Islet precursor cell (in vitro differentiated cells): ENCODE measurements at regions not wholly inside any gene's neighbourhood (a gene's known extent, or its start where the extent isn't known, plus 50 kb on each side); places are given as distances from the start of the nearest gene placed in this dataset.

Experiments
- DNase-seq: peaks from one replicate; pipeline ENCODE4 v3.0.0-alpha.2; 2018

DNA sequence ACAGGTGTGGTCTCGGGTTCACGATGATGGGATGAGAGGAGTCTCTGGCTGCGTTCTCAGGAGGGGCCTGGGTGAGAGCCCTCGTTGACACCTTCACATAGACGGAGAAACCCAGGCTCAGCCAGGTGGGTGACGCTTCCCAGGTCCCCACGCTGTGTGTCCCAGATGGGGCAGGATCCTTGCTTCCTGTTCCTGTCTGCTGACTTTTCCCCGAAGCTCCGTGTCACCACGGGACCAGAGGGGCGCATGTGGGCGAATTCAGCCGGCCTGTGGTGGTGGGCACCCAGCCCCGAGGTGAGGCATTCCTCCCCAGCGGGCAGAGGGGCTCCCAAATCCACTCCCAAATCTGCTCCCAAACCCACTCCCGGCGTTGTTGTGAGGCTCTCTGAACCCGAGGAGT is 732.8 kb downstream of the BRD1 start:
- DNase-seq = no peak

DNA sequence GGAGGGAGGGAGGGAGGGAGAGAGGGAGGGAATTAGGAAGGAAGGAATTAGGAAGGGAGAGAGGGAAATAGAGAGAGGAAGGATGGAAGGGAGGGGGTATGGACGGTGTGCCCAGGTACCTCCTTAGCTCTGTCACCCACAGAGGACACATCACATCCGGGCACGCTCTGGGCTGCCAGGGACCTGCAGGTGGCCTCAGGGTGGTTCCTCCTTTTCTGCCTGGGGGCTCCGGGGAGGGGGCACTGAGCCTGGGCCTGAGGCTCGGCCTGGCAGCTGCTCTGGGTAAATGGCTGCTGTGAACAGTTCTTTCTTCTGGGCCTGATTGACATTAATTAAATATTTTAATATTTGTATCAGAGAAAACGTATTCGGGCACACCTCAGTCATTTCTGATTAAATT is 733.5 kb downstream of the BRD1 start:
- no peak for DNase-seq

DNA sequence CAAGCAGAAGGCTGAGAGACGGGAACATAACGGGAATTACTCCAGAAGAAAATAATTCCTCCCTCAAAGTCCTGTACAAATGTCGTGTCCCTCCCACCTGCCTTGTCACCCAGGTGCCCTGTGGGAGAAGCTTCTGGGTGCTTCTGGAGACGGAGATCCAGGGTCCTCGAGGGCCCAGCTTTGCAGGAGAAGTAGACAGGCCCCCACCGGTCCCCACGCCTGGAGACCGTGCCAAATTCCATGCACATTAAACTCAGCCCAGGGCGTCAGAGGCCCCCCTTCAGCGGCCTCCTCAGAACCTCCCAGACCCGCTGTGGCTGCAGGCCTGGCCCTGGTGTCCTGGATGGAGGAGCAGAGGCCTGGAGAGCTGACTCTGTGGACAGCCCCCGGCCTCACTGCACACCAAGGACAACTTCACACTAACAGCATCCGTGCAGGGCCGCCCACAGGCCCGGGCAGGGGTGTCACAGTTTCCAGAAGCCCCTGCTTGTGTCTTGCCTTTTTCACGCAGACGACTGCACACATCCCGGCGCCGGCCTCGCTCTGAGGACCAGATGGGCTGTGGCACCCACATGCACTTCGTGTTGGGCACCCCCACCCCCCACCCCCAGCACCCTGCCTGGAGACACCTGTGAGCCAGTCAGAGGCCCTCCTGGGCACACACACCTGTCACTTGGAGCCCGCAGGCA is 734.3 kb downstream of the BRD1 start:
- DNase-seq = no peak

DNA sequence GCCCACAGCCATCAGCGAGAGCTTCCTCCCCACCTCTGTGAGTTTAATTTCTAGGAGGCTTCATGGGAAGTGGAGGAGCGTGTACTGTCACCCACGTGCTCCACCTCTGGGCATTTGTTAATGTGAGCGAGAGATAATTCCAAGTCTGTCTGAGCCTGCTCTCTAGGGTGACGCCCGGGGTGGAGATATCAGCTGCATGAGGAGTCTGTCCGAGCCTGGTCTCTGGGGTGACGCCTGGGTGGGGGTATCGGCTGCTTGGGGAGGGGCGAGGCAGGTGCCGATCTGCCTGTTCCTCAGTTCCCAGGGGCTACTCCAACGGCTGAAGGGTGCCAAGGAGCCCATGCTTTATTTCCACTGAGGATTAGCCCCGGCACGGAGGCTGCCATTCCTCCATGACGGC is 735.0 kb downstream of the BRD1 start:
- DNase-seq = no peak

DNA sequence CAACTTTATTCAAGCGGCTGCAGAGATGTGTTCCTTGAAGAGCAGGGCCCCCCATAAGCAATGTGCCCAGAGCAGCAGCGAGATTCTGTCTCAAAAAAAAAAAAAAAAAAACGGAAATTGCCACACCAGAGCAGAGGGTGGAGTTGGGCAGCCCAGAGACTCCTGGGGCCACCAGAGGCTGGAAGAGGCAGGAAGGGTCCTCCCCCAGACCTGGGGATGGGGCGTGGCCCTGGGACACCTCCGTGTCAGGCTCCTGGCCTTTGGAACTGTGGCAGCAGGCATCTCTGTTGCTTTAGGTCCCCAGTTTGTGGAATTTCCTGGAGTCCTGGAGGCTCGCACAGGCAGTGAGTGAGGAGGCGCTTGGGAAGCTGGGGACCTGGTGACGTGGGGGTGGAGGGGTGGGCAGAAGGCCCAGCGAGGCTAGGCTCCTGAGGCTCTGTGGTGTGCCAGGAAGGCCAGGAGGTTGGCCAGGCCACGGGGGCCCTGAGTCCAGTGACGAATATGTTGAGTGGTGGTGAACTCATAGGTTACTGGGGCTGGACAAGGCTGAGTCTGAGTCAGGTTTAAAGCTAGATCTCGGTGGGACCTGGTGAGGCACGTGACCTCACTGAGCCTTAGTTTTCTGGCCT is 735.6 kb downstream of the BRD1 start:
- DNase-seq = no peak

DNA sequence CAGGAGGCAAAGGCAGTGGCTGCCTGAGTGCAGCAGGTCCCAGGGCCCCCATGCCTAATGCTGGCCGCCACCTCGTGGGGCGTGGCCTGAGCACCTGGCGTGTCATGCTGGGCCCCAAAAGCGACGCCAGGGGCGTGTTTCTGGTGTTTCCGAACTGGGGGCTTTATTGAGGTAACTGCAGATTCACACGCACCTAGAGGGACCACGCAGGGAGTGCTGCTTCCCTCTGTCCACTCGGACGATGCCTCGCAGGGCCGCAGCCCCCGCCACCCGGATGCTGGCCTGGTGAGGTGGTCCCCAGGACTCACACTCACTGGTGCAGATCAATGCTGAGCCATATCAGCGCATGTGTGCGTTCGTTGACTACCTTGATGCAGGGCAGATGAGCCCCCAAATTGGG is 736.2 kb downstream of the BRD1 start:
- DNase-seq = no peak

DNA sequence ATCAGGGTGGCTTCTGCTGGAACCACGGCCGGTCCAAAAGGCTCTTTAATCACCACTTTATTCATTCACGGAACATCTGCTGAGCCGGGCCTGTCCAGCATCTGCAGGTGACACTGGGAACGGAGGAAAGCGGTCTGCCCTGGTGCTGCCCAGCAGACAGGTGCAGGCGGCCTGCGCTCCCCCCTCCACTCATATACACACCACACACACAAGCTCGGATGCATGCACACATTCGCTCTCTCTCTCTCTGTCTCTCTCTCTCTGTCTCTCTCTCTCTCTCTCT is 736.9 kb downstream of the BRD1 start:
- no peak for DNase-seq

DNA sequence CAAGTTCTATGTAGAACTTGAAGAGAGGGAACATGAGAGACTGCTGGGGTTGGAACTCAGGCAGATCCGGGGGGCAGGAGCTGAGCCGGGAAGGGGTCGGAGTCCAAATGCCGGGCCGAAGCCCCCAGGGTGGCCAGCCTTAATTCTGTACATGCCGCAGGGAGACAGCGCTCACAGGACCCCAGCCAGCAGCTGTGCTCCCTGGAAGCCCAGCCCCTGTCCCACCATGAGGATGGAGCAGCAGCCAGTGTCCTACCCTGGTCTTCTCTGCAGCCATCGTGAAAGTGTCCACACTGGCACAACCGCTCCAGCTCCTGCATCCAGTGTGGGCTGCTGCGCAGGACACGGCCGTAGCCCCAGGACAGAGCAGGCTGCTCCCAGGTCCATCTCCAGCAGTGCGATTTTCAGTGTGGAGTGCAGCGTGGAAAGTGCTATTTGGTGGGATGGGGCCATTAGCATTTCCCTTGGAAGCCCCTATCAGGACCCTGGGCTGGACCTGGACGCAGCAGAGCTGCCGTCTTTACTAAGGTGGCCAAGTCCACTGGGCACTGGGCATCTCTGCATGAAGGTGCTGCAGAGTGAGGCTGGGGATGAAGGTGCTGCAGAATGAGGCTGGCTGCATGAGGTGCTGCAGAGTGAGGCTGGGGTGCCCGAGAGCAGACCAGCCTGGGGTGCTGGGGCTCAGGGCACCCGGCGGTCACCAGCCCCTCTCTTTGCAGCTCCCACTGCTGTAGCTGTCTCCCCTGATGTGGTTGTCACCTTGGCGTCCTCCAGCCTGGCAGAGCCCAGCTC is 737.4 kb downstream of the BRD1 start:
- DNase-seq = no peak

DNA sequence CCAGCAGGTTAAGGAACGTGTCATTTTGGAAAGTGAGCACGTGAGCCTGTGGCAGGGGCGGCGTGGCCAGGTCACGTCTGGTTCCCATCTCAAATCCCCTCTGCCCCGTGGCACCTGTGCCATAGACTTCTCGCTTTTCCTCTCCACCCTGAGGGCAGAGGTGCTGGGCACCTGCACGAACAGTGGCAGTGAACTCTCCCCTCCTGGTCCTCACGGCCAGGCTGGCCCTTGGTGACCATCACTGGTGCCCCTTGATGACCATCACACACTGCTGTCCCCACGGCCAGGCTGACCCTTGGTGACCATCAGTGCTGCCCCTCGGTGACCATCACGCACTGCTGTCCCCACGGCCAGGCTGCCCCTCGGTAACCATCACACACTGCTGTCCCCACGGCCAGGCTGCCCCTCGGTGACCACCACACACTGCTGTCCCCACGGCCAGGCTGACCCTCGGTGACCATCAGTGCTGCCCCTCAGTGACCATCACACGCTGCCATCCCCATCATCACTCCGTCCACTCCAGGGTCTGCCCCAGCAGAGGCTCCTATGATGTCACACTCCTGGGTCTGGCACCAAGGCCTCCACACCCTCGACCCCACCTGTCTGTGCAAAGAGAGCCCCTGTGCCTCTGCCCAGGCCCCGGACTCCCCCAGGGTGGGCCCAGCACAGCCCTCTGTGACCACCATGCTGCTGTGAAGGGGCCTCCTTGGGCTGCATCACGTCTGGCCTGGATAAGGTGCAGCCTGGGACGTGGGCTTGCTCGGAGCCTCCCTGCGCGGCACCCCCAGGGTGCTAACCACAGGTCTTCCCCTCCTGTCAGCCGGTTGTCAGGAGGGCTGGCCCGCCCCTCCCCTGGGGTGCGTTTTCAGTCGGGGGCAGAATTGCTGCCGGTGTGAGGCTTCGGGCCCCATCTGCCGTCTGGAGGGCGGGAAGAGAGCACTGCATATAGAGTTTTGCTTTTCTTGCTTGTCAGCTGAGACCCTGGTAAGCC is 738.6 kb downstream of the BRD1 start:
- no peak for DNase-seq

DNA sequence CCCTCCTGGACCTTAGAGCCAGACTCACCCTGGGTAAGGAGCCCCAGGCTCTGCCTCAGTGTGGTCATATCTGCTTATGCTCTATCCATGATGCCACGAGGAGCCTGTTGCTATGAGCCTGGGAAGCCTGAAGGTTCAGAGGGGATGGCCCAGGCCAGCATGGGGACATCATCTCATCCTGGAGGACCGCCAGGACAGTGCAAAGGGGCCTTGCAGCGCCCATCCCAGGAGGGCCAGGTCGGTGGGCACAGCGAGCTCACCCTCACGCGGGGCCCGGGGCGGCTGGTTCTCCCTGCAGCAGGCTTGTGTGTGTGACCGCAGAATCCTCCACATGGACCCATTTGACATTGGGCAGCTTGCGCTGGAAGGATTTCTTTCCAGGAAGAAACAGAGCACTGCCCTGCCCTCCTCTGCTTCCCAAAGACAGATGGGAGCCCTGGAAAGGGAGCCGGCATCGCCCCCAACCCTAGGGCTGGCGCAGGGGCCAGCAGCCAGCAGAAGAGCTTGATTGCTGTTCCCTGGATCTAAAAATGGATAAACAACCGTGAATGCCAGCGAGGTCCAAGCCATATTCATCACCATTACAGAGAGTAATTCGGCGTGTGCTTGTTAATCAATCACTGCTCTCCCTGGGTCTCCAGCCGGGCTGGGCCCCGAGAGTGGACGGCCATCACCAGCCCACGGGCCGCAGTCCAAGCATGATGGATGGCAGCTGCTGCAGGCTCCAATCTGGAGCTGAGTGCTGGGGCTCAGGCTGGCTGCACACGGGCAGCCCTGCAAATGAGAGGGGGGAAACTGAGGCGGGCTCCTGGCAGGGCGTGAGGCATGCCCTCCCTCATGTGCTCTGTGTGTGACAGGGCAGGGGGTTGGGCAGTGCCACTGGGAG is 739.7 kb downstream of the BRD1 start:
- no peak for DNase-seq

DNA sequence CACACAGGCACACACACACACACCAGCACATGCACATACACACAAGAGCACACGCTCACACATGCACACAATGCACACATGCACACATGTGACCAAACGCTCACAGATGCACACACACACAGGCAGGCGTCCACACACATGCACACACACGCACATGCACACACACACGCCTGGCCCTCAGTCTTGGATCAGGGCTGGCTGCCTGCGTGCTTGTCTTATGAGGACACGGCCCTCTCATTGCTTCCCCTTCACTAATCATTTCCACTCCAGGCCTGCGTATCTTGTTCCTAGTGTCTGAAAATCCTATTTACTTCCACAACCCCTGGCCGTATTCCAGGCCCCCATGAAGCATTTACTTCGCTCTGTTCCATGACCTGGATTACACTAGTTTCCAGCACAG is 740.5 kb downstream of the BRD1 start:
- no peak for DNase-seq

DNA sequence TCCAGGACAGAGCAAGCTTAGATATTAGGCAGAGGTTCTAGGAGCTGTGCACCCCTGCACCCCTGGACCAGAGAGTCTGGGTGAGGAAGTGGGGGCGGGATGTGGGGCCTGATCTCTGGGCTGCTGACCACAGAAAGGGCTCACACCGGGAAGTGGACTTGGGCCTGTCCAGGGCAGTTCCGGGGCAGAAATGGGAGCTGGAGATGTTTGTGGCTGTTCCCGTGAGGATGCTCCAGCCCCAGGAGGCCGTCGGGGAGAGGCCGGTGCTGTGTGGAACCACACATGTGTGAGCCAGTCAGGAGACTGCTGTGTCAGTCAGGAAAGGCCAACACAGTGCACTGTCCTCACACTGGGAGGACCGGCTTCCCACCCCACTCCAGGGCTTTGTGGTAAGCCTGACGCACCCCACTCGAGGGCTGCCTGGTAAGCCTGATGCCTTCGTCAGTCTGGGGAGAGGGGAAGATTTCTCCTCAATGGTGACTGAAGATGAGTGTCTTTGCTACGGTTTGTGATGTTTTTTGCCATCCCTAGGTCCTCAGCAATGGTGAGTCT is 741.0 kb downstream of the BRD1 start:
- no peak for DNase-seq

DNA sequence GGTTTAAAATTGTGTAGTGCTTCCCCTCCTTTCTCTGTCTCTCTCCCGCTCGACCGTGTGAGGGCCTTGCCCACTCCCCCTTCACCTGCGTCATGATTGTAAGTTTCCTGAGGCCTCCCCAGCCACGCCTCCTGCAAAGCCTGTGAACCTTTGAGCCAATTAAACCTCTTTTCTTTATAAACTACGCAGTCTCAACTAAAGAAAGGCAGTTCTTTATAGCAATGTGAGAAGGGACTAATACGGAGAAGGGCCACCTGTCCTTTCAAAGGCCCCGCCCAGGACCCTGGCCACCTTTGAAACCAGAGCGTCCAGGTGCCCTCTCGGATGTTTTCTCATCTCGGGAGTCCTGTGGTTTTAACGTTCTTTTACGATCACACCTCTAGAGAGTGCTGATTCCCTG is 741.5 kb downstream of the BRD1 start:
- no peak for DNase-seq

DNA sequence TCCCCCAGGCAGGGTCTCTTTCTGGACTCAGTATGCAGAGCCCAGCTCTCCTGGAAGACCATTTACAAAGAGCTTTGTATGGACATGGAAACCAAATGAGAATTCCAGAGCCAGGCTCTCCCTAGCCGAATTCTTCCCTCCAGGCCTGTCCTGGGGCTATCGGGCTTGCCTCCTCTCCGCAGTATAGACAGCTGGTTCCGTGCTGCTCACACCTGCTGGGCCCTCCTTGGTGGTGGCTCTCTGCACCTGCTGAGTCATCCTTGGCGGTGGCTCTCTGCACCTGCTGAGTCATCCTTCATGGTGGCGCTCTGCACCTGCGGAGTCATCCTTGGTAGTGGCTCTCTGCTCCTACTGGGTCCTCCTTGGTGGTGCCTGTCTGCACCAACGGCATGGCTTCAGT is 743.5 kb downstream of the BRD1 start:
- no peak for DNase-seq

DNA sequence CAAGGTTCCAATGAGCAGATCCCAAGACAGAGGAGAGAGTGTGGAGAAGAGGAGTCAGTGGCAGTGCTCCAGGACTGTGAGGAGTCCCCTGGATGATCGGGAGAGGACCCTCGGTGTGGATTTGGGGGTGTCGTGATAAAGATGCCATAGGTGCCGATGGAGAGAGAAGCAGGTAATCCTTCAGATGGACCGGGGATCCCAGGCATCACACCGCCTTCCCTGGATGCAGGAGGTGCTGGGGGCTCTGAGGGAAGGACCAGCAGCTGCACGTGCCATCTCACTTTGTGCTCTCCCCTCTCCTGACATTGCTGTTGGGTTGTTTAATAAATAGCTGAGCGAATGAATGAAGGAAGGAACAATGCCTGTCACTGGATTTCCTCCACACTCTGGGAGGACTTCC is 744.1 kb downstream of the BRD1 start:
- no peak for DNase-seq

DNA sequence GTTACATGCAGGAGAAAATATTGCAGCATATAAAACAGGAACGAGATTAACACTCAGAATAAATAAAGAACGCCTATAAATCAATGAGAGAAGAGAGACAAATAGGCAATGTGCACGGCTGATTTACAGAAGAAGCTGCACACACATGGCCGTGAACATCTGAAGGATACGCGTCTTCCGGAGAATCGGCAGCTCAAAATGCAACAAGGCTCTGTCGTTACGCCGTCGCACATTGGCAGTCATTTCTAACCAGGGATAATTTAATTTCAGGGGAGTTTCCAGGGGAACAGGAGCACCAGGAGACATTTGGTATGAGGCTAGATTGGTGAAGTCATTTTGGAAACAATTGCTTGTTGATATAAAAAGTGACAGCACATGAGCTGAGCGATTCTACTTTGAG is 745.2 kb downstream of the BRD1 start:
- no peak for DNase-seq

DNA sequence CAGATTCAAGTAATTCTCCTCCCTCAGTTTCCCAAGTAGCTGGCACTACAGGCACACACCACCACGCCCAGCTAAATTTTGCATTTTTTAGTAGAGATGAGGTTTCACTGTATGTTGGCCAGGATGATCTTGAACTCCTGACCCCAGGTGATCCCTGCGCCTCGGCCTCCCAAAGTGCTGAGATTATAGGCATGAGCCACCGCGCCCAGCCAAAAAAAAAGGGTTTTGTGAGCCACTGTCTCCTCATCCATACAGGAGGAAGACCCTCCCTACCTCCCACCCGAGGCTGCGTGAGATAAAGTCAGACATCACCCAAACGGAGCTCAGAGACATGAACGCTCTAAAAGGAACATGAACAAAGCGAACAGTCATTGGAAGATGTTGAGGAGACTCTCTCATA is 745.7 kb downstream of the BRD1 start:
- DNase-seq = no peak

DNA sequence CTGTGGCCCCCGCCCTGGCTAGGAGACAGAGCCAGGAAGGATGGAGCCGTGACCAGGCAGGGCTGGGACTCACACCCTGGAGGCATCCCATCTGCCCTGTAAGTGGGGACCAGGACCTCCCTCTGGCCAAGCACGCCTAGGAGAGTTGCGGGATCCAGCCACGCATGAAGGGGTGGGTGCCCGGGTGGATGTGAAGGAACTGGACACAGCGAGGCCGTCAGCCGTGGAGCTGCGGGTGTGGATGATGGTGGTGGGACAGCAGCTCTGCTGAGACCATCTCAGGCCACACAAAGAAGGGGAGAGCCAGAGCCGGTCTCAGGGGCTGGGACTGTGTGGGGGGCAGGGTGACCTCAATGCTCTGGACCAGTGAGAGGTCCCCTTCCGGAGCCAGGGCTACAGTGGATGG is 746.4 kb downstream of the BRD1 start:
- no peak for DNase-seq

DNA sequence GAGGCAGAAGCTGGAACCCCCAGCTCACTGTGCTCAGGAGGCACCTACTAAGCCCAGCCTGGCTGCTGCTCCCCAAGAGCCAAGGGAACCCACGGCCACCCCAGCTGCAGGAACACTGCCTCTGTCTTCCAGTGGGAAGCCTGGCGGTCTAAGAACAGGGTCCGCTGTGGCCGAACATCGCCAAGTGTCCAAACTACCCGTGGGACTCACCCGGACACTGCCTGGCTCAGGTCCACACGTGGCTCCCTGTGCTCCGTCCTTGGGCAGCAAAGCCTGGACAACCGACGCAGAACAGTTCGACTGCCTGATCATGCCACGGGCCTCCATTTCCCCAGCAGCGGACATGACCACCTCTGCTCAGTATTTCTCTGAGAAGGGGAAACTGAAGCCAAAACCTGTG is 747.0 kb downstream of the BRD1 start:
- no peak for DNase-seq

DNA sequence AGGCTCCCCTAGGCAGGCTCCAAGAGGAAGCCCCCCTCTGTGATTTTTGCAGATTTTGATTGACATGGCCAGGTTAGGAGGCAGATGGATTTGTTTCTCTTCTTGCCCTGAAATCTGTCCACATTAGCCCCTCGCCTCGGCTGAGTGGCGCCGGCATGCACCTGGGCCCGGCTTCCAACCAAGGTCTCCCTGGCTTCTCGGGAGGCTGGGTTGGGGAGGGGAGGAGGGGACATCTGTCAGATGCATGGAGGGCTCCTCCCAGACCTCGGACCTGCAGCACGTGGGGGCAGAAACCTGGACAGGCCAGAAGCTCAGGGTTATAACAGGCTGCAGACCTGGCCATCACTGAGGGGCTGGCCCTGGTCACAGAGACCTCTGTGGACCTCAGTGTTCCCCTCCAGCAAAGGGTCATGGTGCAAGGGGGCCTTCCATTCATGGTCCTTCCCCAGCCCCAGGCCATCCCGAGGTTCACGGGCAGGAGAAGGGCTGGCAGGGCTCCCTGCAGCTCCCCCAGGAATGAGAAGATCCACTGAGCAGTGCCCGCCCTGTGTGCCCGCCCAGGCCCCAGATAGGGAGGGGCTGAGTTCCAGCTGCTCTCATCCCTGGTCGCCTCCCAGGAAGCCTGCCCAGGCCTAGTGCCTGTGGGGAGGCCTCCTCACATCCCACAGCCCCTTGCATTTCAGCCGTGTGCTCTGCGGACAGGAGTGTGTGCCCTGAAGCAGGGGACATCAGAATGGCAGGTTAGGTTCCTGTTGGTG is 747.8 kb downstream of the BRD1 start:
- DNase-seq = no peak
